DOHH2 (cell line): ENCODE measurements at regions not wholly inside any gene's neighbourhood (a gene's known extent, or its start where the extent isn't known, plus 50 kb on each side); places are given as distances from the start of the nearest gene placed in this dataset.

Experiments used
- H3F3A ChIP-seq: fragments of 200-600 bp; sonication (generic), shearing (Covaris generic); 2 replicates; pipeline ENCODE4 v1.6.0; 2016; ENCODE audit warnings: antibody characterized with exemption, mild to moderate bottlenecking; ENCODE audit not compliant: control insufficient read depth, insufficient read depth
- H3K27ac ChIP-seq: fragments of 200-600 bp; sonication (generic); 2 replicates; pipeline ENCODE4 v1.5.1; 2014; ENCODE audit warnings: low read depth, mild to moderate bottlenecking, low read length, moderate library complexity
- H3K27me3 ChIP-seq: fragments of 200-600 bp; sonication (generic); 2 replicates; pipeline ENCODE4 v1.6.1; 2014; ENCODE audit warnings: mild to moderate bottlenecking, low read length, mixed read lengths; ENCODE audit not compliant: control insufficient read depth
- H3K36me3 ChIP-seq: fragments of 200-600 bp; sonication (generic); 2 replicates; pipeline ENCODE4 v1.6.1; 2014; ENCODE audit warnings: mild to moderate bottlenecking, low read length, moderate library complexity, mixed read lengths; ENCODE audit not compliant: control insufficient read depth
- H3K4me1 ChIP-seq: fragments of 200-600 bp; sonication (generic); 2 replicates; pipeline ENCODE4 v1.6.1; 2014; ENCODE audit warnings: mild to moderate bottlenecking, low read length, mixed read lengths; ENCODE audit not compliant: control insufficient read depth
- H3K4me2 ChIP-seq: fragments of 200-600 bp; sonication (generic); 2 replicates; pipeline ENCODE4 v1.6.0; 2014; ENCODE audit warnings: mild to moderate bottlenecking, low read length, moderate library complexity
- H3K4me3 ChIP-seq: fragments of 200-600 bp; sonication (generic); 2 replicates; pipeline ENCODE4 v1.5.1; 2014; ENCODE audit warnings: mild to moderate bottlenecking, low read length, mixed read lengths
- H3K79me2 ChIP-seq: fragments of 200-600 bp; sonication (generic); 2 replicates; pipeline ENCODE4 v1.6.1; 2014; ENCODE audit warnings: mild to moderate bottlenecking, low read length, mixed read lengths; ENCODE audit not compliant: control insufficient read depth
- H3K9me2 ChIP-seq: fragments of 200-600 bp; sonication (generic); replicated peaks from 2 replicates; pipeline ENCODE4 v1.6.1; 2014; ENCODE audit warnings: mild to moderate bottlenecking, low read length, mixed read lengths; ENCODE audit not compliant: control insufficient read depth
- H3K9me3 ChIP-seq: fragments of 200-600 bp; sonication (generic); 2 replicates; pipeline ENCODE4 v1.6.1; 2014; ENCODE audit warnings: antibody characterized with exemption, low read length, mixed read lengths; ENCODE audit not compliant: control insufficient read depth, insufficient read depth
- H4K20me1 ChIP-seq: fragments of 200-600 bp; sonication (generic); 2 replicates; pipeline ENCODE4 v1.6.0; 2014; ENCODE audit warnings: low read depth, mild to moderate bottlenecking, antibody characterized with exemption, low read length, moderate library complexity; ENCODE audit not compliant: control insufficient read depth, insufficient read depth
- EZH2phosphoT487 ChIP-seq: fragments of 200-600 bp; sonication (generic); IDR thresholded peaks from 2 replicates; pipeline ENCODE4 v1.6.1; 2017; ENCODE audit warnings: borderline replicate concordance, mild to moderate bottlenecking, antibody characterized with exemption, low read length, moderate library complexity, mixed read lengths
- TF ChIP-seq, protein P1 (sequence below): fragments of 200-600 bp; sonication (generic); IDR thresholded peaks from one replicate; pipeline ENCODE4 v1.5.1; 2014; ENCODE audit warnings: antibody characterized with exemption, mild to moderate bottlenecking, low read depth, low read length; ENCODE audit not compliant: poor library complexity, severe bottlenecking

DNA sequence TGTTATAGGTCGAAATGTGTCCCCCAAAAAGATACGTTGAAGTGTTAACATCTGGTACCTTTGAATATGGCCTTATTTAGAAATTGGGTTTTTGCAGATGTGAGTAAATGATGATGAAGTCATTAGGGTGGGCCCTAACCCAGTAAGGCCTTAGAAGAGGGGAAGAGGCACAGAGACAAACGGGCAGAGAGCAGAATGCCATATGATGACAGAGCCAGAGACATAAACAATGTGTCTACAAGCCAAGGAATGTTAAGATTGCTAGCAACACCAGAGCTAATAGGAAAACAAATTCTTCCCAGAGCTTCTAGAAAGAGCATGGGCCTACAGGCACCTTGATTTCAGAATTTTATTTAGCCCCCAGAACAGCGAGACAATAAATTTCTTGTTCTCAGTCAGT, 693.1 kb upstream of the NECTIN3 start:
- H3K9me2 ChIP-seq, result no peaks in the 10 kb centered on the region
- H3K27ac ChIP-seq, result no peak overlapping the region
- TF ChIP-seq, protein P1, sequence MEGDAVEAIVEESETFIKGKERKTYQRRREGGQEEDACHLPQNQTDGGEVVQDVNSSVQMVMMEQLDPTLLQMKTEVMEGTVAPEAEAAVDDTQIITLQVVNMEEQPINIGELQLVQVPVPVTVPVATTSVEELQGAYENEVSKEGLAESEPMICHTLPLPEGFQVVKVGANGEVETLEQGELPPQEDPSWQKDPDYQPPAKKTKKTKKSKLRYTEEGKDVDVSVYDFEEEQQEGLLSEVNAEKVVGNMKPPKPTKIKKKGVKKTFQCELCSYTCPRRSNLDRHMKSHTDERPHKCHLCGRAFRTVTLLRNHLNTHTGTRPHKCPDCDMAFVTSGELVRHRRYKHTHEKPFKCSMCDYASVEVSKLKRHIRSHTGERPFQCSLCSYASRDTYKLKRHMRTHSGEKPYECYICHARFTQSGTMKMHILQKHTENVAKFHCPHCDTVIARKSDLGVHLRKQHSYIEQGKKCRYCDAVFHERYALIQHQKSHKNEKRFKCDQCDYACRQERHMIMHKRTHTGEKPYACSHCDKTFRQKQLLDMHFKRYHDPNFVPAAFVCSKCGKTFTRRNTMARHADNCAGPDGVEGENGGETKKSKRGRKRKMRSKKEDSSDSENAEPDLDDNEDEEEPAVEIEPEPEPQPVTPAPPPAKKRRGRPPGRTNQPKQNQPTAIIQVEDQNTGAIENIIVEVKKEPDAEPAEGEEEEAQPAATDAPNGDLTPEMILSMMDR, result no peak
- no peak for TF ChIP-seq EZH2phosphoT487
- no peaks in the 10 kb centered on the region for H3K79me2 ChIP-seq
- no peaks in the 10 kb centered on the region for H3K9me3 ChIP-seq
- H3K4me3 ChIP-seq, result no peak overlapping the region
- H3K4me1 ChIP-seq, result no peaks in the 10 kb centered on the region
- H4K20me1 ChIP-seq, result no peaks in the 10 kb centered on the region
- no peaks in the 10 kb centered on the region for H3K36me3 ChIP-seq
- H3K27me3 ChIP-seq, result no peaks in the 10 kb centered on the region
- H3F3A ChIP-seq, result no peaks in the 10 kb centered on the region
- no peak overlapping the region for H3K4me2 ChIP-seq

DNA sequence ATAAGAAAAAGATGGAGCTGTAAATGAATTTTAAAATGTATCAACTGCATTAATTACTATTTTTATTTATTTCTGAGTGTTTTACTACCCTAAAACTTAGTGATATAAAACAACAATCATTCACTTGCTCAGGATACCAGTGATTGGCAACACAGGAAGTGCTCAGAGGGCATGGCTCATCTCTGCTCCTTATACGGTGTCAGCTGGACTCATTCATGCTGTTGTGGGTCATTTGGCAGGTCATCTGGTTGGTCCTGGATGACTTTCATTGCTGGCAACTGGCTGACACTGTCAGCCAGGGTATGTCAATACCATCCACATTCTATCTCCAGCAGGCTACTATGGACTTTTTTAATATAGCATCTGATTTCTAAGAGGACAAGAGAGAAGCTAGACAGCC, 689.6 kb upstream of the NECTIN3 start:
- no peak overlapping the region for H3K27ac ChIP-seq
- no peaks in the 10 kb centered on the region for H3K9me3 ChIP-seq
- H3K4me3 ChIP-seq, result no peak overlapping the region
- H4K20me1 ChIP-seq, result no peaks in the 10 kb centered on the region
- no peak for TF ChIP-seq EZH2phosphoT487
- TF ChIP-seq, protein P1, result no peak
- no peaks in the 10 kb centered on the region for H3K27me3 ChIP-seq
- H3K9me2 ChIP-seq, result no peaks in the 10 kb centered on the region
- H3K79me2 ChIP-seq, result no peaks in the 10 kb centered on the region
- H3K4me1 ChIP-seq, result no peaks in the 10 kb centered on the region
- H3F3A ChIP-seq, result no peaks in the 10 kb centered on the region
- no peak overlapping the region for H3K4me2 ChIP-seq
- no peaks in the 10 kb centered on the region for H3K36me3 ChIP-seq

DNA sequence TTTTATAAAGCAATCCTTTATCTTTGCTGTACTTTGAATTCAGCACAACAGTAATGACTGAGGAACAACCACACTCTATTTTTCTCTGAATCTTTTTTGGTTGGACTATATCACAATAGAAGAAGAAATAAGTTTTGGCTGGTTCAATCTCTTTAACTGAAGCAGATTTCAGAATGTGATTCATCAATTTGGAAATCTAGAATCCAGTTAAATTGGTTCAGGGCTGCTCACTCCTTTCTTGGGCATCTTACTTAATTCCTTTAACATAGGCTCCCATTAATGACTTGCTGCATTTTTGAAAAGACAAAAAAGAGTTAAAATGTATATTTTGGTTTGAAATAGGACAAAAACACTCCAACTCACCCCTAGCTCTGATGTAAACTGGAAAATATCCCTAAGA, 688.3 kb upstream of the NECTIN3 start:
- Histone ChIP-seq H3K27me3 (no peaks in the 10 kb centered on the region), H3K36me3 (no peaks in the 10 kb centered on the region), H3K4me3 (no peak overlapping the region), H3K9me2 (no peaks in the 10 kb centered on the region), H3K79me2 (no peaks in the 10 kb centered on the region), H3K4me2 (no peak overlapping the region), H3K27ac (no peak overlapping the region), H3F3A (no peaks in the 10 kb centered on the region), H4K20me1 (no peaks in the 10 kb centered on the region), H3K4me1 (no peaks in the 10 kb centered on the region), H3K9me3 (no peaks in the 10 kb centered on the region)
- TF ChIP-seq, protein P1, result no peak
- TF ChIP-seq EZH2phosphoT487, result no peak

GRCh38 chr3:110384601-110385000, 687.0 kb upstream of the NECTIN3 start:
- TF ChIP-seq, protein P1, result no peak
- TF ChIP-seq EZH2phosphoT487, result no peak
- H3K79me2 ChIP-seq, result no peaks in the 10 kb centered on the region
- H3K4me1 ChIP-seq, result no peaks in the 10 kb centered on the region
- H4K20me1 ChIP-seq, result no peaks in the 10 kb centered on the region
- no peaks in the 10 kb centered on the region for H3K9me2 ChIP-seq
- no peaks in the 10 kb centered on the region for H3F3A ChIP-seq
- no peaks in the 10 kb centered on the region for H3K27me3 ChIP-seq
- H3K27ac ChIP-seq, result no peak overlapping the region
- no peaks in the 10 kb centered on the region for H3K36me3 ChIP-seq
- no peaks in the 10 kb centered on the region for H3K9me3 ChIP-seq
- H3K4me3 ChIP-seq, result no peak overlapping the region
- no peak overlapping the region for H3K4me2 ChIP-seq
